Skeletal muscle tissue (tissue), 3 donors: ENCODE measurements at regions not wholly inside any gene's neighbourhood (a gene's known extent, or its start where the extent isn't known, plus 50 kb on each side); places are given as distances from the start of the nearest gene placed in this dataset.

Source experiments
- H3K27ac ChIP-seq: one replicate; pipeline ENCODE4 v1.7.0; 2013; ENCODE audit warnings: mild to moderate bottlenecking, low read depth, low read length, inconsistent platforms
- H3K27me3 ChIP-seq, 3 donors: one replicate each; pipeline ENCODE4 v1.7.0; 2013; ENCODE audit warnings: low read length in 3 of 3; ENCODE audit not compliant: control insufficient read depth in 3 of 3, insufficient read depth in 3 of 3
- H3K36me3 ChIP-seq, 3 donors: one replicate each; pipeline ENCODE4 v1.7.0; 2013; ENCODE audit warnings: low read length in 3 of 3; ENCODE audit not compliant: control insufficient read depth in 3 of 3, insufficient read depth in 3 of 3
- H3K4me1 ChIP-seq, 3 donors: one replicate each; pipeline ENCODE4 v1.7.0; 2013; ENCODE audit warnings: low read length in 3 of 3, mild to moderate bottlenecking in 3 of 3; ENCODE audit not compliant: control insufficient read depth in 3 of 3, insufficient read depth in 3 of 3
- H3K4me3 ChIP-seq, 3 donors: one replicate each; pipeline ENCODE4 v1.7.0; 2013; ENCODE audit warnings: low read length in 3 of 3
- H3K9ac ChIP-seq, 3 donors: one replicate each; pipeline ENCODE4 v1.7.0; 2013; ENCODE audit warnings: low read length in 3 of 3, mild to moderate bottlenecking in 3 of 3, moderate library complexity in 2 of 3, low read depth in 1 of 3
- H3K9me3 ChIP-seq, 3 donors: one replicate each; pipeline ENCODE4 v1.7.0; 2013; ENCODE audit warnings: low read length in 3 of 3; ENCODE audit not compliant: control insufficient read depth in 3 of 3
- donor health status: Osteomylitis.

DNA sequence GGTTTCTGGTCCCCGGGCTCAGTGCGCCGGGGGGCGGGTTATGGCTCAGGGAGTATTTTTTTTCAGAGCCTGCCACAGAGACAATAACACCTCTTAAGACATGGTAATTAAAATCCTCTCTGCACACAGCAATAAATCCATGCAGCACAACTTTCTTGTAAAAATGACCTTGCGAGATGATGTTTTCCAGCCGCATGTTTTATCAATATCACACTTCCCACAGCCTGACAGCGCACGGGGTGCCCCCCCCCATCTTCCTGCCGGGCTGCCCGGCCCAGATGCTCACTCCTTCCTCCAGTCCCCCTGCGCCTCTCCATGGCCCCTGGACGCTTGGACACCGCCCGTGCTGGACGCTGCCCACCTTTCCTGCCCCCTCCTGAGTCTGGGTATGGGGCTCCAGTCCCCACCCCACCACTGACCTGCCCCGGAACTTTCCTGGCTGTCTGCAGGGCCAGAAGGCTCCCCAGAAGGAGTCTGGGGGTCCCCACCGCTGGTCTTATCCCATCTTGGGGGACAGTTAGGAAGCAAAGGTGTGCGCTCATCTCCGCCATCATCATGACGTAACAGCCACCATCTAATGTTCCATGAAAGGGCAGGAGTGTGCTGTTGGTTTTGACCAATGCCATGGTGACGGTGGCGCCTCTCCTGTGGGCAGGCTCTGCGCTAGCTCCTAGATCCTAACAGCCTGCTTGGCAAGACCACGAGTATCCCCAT lies 182.9 kb downstream of the KIF26A start:
- no peaks in the 10 kb centered on the region for H3K9me3 ChIP-seq
- H3K4me3 ChIP-seq: no peak overlapping the region
- H3K36me3 ChIP-seq: no peaks in the 10 kb centered on the region
- H3K4me1 ChIP-seq: no peaks in the 10 kb centered on the region
- H3K27me3 ChIP-seq: peaks cover 11 to 27% (median 25%) of the 10 kb centered on the region in 3 donors
- no peak overlapping the region for H3K27ac ChIP-seq
- no peak overlapping the region for H3K9ac ChIP-seq

- no peaks in the 10 kb centered on the region for H3K36me3 ChIP-seq
- H3K27me3 ChIP-seq: peaks cover 11 to 28% (median 27%) of the 10 kb centered on the region in 3 donors
- no peaks in the 10 kb centered on the region for H3K4me1 ChIP-seq
- H3K9ac ChIP-seq: no peak overlapping the region
- no peak overlapping the region for H3K27ac ChIP-seq
- no peak overlapping the region for H3K4me3 ChIP-seq
- no peaks in the 10 kb centered on the region for H3K9me3 ChIP-seq
Observed at GRCh38 chr14:104321802-104322130, 183.4 kb downstream of the KIF26A start.

DNA sequence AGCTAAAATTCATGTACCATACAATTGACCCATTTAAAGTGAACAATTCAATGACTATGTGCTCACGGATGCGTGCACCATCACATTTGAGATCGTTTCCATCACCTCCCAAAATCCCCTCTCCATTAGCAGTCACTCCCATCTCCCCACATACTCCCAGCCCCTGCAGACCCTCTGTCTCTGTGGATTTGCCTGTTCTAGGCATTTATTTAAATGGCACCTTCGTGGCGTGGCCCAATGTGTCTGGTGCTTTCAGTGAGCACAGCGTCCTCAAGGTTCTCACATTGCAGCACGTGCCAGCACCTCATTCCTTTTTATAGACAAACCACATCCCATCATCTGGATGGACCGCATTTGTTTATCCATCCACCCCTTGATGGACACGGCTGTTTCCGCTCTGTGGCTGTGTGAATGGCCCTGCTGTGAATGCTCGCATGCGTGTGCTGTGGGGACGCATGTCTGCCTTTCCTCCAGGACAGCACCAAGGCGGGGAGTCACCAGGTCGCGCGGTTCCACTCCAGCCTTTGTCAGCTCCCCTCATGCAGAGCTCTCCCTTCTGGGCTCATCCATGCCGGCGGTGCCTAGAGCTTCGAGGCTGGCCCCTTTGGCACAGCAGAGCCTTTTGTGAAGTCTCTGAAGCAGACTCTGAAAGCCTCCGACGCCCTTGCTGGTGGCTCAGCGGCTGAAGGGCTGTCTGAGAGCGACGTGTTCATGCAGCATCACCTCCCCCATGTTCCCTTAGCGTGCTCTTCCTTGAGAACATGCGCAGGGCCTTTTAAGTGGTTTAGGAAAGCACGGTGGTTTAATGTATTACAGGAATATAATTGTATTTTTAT lies 184.4 kb downstream of the KIF26A start:
- Histone ChIP-seq H3K9ac (no peak overlapping the region), H3K4me3 (no peak overlapping the region), H3K27me3 (peaks cover 11 to 28% (median 27%) of the 10 kb centered on the region in 3 donors), H3K4me1 (no peaks in the 10 kb centered on the region), H3K27ac (no peak overlapping the region), H3K36me3 (no peaks in the 10 kb centered on the region), H3K9me3 (peaks cover 0 to 2% (median 0%) of the 10 kb centered on the region in 3 donors)

DNA sequence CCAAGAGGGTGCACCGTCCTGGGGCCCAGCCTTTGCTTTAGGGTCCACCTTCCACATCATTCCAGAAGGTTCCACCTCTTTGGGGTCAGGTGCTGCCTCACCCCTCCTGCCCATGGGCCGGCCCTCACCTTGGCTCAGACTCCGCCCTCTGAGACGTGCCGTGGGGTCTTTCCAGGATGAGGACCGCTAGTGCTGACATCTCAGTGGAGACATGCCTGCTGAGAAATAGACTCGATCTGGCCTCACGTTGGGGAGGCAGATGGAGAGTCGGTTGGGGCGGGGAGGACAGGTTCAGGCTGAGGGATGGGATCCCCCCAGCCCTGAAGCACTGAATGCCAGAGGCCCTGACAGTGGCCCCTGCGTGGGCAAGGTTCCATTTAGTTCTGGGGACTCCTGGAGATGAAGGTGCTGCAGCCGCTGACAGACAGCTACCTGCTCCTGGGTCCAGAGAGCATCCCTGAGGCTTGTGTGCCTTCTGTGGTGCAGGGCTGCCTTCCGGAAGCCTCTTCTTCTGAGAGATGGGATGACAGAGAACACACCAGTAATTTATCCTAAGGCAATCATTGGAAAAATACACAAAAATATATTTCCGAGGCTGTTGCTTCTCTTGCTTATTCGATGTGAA lies 185.3 kb downstream of the KIF26A start:
- Histone ChIP-seq H3K27ac (no peak overlapping the region), H3K9ac (no peak overlapping the region), H3K27me3 (peaks cover 11 to 32% (median 28%) of the 10 kb centered on the region in 3 donors), H3K4me1 (no peaks in the 10 kb centered on the region), H3K4me3 (no peak overlapping the region), H3K36me3 (no peaks in the 10 kb centered on the region), H3K9me3 (peaks cover 0 to 2% (median 0%) of the 10 kb centered on the region in 3 donors)

- H3K4me1 ChIP-seq: no peaks in the 10 kb centered on the region
- no peak overlapping the region for H3K9ac ChIP-seq
- peaks cover under 1 to 12% (median 7%) of the 10 kb centered on the region in 3 donors for H3K27me3 ChIP-seq
- no peaks in the 10 kb centered on the region for H3K36me3 ChIP-seq
- no peak overlapping the region for H3K4me3 ChIP-seq
- no peak overlapping the region for H3K27ac ChIP-seq
- H3K9me3 ChIP-seq: peaks cover 4 to 6% (median 6%) of the 10 kb centered on the region in 3 donors
Observed at GRCh38 chr14:104326848-104327247, 188.5 kb downstream of the KIF26A start.

GRCh38 chr14:104328607-104329006 lies 190.2 kb downstream of the KIF26A start:
- Histone ChIP-seq H3K36me3 (no peaks in the 10 kb centered on the region), H3K9ac (no peak overlapping the region), H3K27me3 (peaks cover 10 to 19% (median 18%) of the 10 kb centered on the region in 3 donors), H3K4me1 (no peaks in the 10 kb centered on the region), H3K4me3 (no peak overlapping the region), H3K9me3 (peaks cover 4 to 7% (median 6%) of the 10 kb centered on the region in 3 donors), H3K27ac (no peak overlapping the region)

GRCh38 chr14:104329793-104330192 lies 191.4 kb downstream of the KIF26A start:
- H3K27me3 ChIP-seq: peaks cover 21 to 30% (median 21%) of the 10 kb centered on the region in 3 donors
- no peak overlapping the region for H3K27ac ChIP-seq
- no peak overlapping the region for H3K4me3 ChIP-seq
- peaks cover 4 to 7% (median 6%) of the 10 kb centered on the region in 3 donors for H3K9me3 ChIP-seq
- H3K9ac ChIP-seq: no peak overlapping the region
- H3K4me1 ChIP-seq: no peaks in the 10 kb centered on the region
- no peaks in the 10 kb centered on the region for H3K36me3 ChIP-seq

DNA sequence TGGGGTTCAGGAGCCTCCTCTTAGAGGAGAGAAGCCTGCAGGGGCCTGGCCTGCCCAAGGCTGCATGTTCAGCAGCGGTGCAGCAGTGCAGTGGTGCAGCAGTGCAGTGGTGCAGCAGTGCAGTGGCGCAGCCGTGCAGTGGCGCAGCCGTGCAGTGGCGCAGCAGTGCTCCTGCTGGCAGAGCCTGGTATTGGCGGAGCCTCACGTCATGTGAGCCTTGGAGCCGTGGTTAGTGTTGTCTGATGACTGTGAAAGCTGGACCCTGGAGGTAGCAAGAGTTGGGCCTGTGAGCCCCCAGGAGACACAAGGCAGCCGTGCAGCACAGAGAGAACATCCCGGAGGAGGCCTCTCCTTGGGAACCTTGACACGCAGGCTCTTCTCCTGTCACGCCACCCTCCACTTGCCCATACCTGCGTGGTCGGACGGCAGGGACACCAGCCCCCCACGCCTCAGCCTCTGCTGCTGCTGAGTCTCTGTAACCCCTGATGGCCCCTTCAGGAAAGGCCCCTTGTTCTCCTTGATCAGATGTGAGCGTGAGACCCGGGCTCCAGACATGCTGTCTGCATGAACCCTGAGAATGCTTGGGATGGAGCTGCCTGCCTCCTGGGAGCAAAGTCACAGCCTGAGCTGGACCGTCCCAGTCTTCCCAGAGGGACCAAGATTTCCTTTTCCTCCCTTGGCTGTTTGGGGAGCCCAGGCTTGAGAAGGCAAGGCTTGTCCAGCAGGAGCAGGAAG lies 193.7 kb downstream of the KIF26A start:
- Histone ChIP-seq H3K4me1 (no peaks in the 10 kb centered on the region), H3K9me3 (peaks cover 4 to 7% (median 6%) of the 10 kb centered on the region in 3 donors), H3K9ac (no peak overlapping the region), H3K4me3 (no peak overlapping the region), H3K27me3 (peaks cover 22 to 37% (median 35%) of the 10 kb centered on the region in 3 donors), H3K36me3 (no peaks in the 10 kb centered on the region), H3K27ac (no peak overlapping the region)

- H3K9me3 ChIP-seq: peaks cover 4 to 6% (median 5%) of the 10 kb centered on the region in 3 donors
- no peaks in the 10 kb centered on the region for H3K36me3 ChIP-seq
- no peak overlapping the region for H3K4me3 ChIP-seq
Observed at GRCh38 chr14:104332634-104333270, 194.4 kb downstream of the KIF26A start.

More at GRCh38 chr14:104332634-104333270, 194.4 kb downstream of the KIF26A start:
- H3K27ac ChIP-seq: no peak overlapping the region
- H3K9ac ChIP-seq: no peak overlapping the region
- peaks cover 26 to 40% (median 39%) of the 10 kb centered on the region in 3 donors for H3K27me3 ChIP-seq
- H3K4me1 ChIP-seq: no peaks in the 10 kb centered on the region
